Liver (tissue), 8 donors: ENCODE measurements at regions not wholly inside any gene's neighbourhood (a gene's known extent, or its start where the extent isn't known, plus 50 kb on each side); places are given as distances from the start of the nearest gene placed in this dataset.

ENCODE experiments used
- DNase-seq: peaks from one replicate; pipeline ENCODE4 v3.0.0-alpha.2; 2017; ENCODE audit warnings: low spot score
- H3K27ac ChIP-seq, 2 donors: one replicate each; pipeline ENCODE4 v1.7.0; 2013; ENCODE audit warnings: inconsistent platforms in 2 of 2, low read length in 2 of 2, control low read depth in 1 of 2, low read depth in 1 of 2, mild to moderate bottlenecking in 1 of 2
- H3K27me3 ChIP-seq, 4 donors: one replicate each; pipeline versions ENCODE4 v1.6.1 to v1.7.0; 2013; ENCODE audit warnings: low read length in 3 of 4, inconsistent platforms in 1 of 4, mild to moderate bottlenecking in 1 of 4, moderate library complexity in 1 of 4; ENCODE audit not compliant: control insufficient read depth in 4 of 4, insufficient read depth in 4 of 4
- H3K36me3 ChIP-seq, 4 donors: one replicate each; pipeline versions ENCODE4 v1.6.1 to v1.7.0; 2013; ENCODE audit warnings: low read length in 3 of 4, mild to moderate bottlenecking in 3 of 4, low read depth in 1 of 4, moderate library complexity in 1 of 4; ENCODE audit not compliant: control insufficient read depth in 4 of 4, insufficient read depth in 3 of 4
- H3K4me1 ChIP-seq, 4 donors: one replicate each; pipeline versions ENCODE4 v1.6.1 to v1.7.0; 2013; ENCODE audit warnings: low read length in 3 of 4, mild to moderate bottlenecking in 3 of 4, moderate library complexity in 1 of 4; ENCODE audit not compliant: control insufficient read depth in 4 of 4, insufficient read depth in 4 of 4
- H3K4me3 ChIP-seq, 3 donors: one replicate each; pipeline versions ENCODE4 v1.6.1 to v1.7.0; 2013; ENCODE audit warnings: low read length in 3 of 3, control low read depth in 1 of 3, low read depth in 1 of 3, mild to moderate bottlenecking in 1 of 3
- H3K9ac ChIP-seq, 2 donors: one replicate each; pipeline ENCODE4 v1.7.0; 2013; ENCODE audit warnings: low read length in 2 of 2, mild to moderate bottlenecking in 2 of 2, moderate library complexity in 2 of 2, control low read depth in 1 of 2, low read depth in 1 of 2
- H3K9me3 ChIP-seq, 4 donors: one replicate each; pipeline versions ENCODE4 v1.6.1 to v1.7.0; 2013; ENCODE audit warnings: low read length in 3 of 4; ENCODE audit not compliant: control insufficient read depth in 4 of 4
- EGR1 ChIP-seq, 2 donors: IDR thresholded peaks; 2 replicates each; pipeline ENCODE4 v1.6.1; 2016 to 2018; ENCODE audit warnings: antibody characterized with exemption in 2 of 2, low read depth in 2 of 2
- FOXA1 ChIP-seq: IDR thresholded peaks from 2 replicates; pipeline ENCODE4 v1.6.1; 2016; ENCODE audit warnings: antibody characterized with exemption
- GABPA ChIP-seq, 2 donors: IDR thresholded peaks in 1 of 2; conservative IDR thresholded peaks in 1 of 2; 2 replicates each; pipeline ENCODE4 v1.6.1; 2016; ENCODE audit warnings: antibody characterized with exemption in 2 of 2, mild to moderate bottlenecking in 1 of 2, moderate library complexity in 1 of 2
- HNF4G ChIP-seq: IDR thresholded peaks from 2 replicates; pipeline ENCODE4 v1.6.1; 2016; ENCODE audit warnings: antibody characterized with exemption
- JUND ChIP-seq, 2 donors: IDR thresholded peaks; 2 replicates each; pipeline ENCODE4 v1.6.1; 2016; ENCODE audit warnings: antibody characterized with exemption in 2 of 2
- NR2F2 ChIP-seq: IDR thresholded peaks from 2 replicates; pipeline ENCODE4 v1.6.1; 2016; ENCODE audit warnings: antibody characterized with exemption
- RAD21 ChIP-seq, 2 donors: IDR thresholded peaks; 2 replicates each; pipeline ENCODE4 v1.6.1; 2016; ENCODE audit warnings: antibody characterized with exemption in 2 of 2, mild to moderate bottlenecking in 2 of 2
- RXRA ChIP-seq, 2 donors: IDR thresholded peaks; 2 replicates each; pipeline ENCODE4 v1.6.1; 2017 to 2018; ENCODE audit warnings: antibody characterized with exemption in 2 of 2, mild to moderate bottlenecking in 1 of 2
- SP1 ChIP-seq: IDR thresholded peaks from 2 replicates; pipeline ENCODE4 v1.6.1; 2018; ENCODE audit warnings: antibody characterized with exemption, mild to moderate bottlenecking
- TAF1 ChIP-seq: conservative IDR thresholded peaks from 2 replicates; pipeline ENCODE4 v1.6.1; 2016; ENCODE audit warnings: antibody characterized with exemption, mild to moderate bottlenecking
- YY1 ChIP-seq: IDR thresholded peaks from 2 replicates; pipeline ENCODE4 v1.6.1; 2016; ENCODE audit warnings: antibody characterized with exemption, mild to moderate bottlenecking
- WGBS: extraction: QIAGEN DNeasy Blood & Tissue Kit; methylation state at CpG from one replicate; pipeline ENCODE4 v1.1.7; 2013; 5-methylcytosine and 5-hydroxymethylcytosine counted together
- TF ChIP-seq, protein P1 (sequence below): IDR thresholded peaks from 2 replicates; pipeline ENCODE4 v1.6.1; 2016; ENCODE audit warnings: antibody characterized with exemption
- TF ChIP-seq, protein P2 (sequence below): IDR thresholded peaks from 2 replicates; pipeline ENCODE4 v1.6.1; 2016; ENCODE audit warnings: antibody characterized with exemption
- TF ChIP-seq, protein P3 (sequence below): IDR thresholded peaks from 2 replicates; pipeline ENCODE4 v1.6.1; 2016; ENCODE audit warnings: antibody characterized with exemption, mild to moderate bottlenecking
- TF ChIP-seq, protein P4 (sequence below): fragments of 150-350 bp; IDR thresholded peaks from 2 replicates; pipeline ENCODE4 v1.5.1; 2017; ENCODE audit warnings: improper control_type of control experiment, low read depth, low read length; ENCODE audit not compliant: missing input control
- donor health status: healthy.
- donor health status: healthy.
- donor health status: healthy.
- donor health status: healthy.
- donor health status: healthy.

DNA sequence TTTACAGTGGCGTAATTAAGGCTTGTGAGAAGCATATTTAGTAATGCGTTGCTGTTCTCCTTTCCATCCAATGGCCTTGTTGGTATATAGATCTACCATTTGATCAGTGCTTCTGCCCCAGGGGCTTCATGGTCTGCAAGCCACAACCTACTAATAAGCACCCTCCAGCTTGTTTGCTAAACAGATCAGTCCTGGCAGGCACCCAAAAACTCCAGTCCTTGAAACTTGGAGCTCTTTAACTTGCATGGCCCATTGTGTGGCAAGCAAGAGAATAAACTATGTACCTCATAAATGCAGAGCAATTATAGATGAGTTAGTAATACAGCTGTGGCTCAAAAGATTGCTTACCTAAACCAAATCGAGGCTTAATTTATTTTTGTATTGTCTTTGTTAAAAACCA, 158.5 kb downstream of the FTCDNL1 start:
- 74% methylated on average over 3 of the region's 3 CpGs for WGBS
- TF ChIP-seq HNF4G (no peak), RAD21 (IDR thresholded peaks at IDR 0.05) (no peak), JUND (IDR thresholded peaks at IDR 0.05) (no peak), NR2F2 (no peak), TAF1 (no peak), EGR1 (IDR thresholded peaks at IDR 0.05; ENCODE audit: low read depth in 2 of 2) (no peak), YY1 (no peak), GABPA (IDR thresholded peaks at IDR 0.05 in 1 of 2, conservative IDR thresholded peaks at IDR 0.05 in 1 of 2) (no peak), RXRA (IDR thresholded peaks at IDR 0.05) (no peak)
- TF ChIP-seq, protein P1, sequence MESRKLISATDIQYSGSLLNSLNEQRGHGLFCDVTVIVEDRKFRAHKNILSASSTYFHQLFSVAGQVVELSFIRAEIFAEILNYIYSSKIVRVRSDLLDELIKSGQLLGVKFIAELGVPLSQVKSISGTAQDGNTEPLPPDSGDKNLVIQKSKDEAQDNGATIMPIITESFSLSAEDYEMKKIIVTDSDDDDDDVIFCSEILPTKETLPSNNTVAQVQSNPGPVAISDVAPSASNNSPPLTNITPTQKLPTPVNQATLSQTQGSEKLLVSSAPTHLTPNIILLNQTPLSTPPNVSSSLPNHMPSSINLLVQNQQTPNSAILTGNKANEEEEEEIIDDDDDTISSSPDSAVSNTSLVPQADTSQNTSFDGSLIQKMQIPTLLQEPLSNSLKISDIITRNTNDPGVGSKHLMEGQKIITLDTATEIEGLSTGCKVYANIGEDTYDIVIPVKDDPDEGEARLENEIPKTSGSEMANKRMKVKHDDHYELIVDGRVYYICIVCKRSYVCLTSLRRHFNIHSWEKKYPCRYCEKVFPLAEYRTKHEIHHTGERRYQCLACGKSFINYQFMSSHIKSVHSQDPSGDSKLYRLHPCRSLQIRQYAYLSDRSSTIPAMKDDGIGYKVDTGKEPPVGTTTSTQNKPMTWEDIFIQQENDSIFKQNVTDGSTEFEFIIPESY = no peak
- TF ChIP-seq, protein P2, sequence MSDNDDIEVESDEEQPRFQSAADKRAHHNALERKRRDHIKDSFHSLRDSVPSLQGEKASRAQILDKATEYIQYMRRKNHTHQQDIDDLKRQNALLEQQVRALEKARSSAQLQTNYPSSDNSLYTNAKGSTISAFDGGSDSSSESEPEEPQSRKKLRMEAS = no peak
- TF ChIP-seq, protein P3, sequence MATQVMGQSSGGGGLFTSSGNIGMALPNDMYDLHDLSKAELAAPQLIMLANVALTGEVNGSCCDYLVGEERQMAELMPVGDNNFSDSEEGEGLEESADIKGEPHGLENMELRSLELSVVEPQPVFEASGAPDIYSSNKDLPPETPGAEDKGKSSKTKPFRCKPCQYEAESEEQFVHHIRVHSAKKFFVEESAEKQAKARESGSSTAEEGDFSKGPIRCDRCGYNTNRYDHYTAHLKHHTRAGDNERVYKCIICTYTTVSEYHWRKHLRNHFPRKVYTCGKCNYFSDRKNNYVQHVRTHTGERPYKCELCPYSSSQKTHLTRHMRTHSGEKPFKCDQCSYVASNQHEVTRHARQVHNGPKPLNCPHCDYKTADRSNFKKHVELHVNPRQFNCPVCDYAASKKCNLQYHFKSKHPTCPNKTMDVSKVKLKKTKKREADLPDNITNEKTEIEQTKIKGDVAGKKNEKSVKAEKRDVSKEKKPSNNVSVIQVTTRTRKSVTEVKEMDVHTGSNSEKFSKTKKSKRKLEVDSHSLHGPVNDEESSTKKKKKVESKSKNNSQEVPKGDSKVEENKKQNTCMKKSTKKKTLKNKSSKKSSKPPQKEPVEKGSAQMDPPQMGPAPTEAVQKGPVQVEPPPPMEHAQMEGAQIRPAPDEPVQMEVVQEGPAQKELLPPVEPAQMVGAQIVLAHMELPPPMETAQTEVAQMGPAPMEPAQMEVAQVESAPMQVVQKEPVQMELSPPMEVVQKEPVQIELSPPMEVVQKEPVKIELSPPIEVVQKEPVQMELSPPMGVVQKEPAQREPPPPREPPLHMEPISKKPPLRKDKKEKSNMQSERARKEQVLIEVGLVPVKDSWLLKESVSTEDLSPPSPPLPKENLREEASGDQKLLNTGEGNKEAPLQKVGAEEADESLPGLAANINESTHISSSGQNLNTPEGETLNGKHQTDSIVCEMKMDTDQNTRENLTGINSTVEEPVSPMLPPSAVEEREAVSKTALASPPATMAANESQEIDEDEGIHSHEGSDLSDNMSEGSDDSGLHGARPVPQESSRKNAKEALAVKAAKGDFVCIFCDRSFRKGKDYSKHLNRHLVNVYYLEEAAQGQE = no peak
- TF ChIP-seq, protein P4, sequence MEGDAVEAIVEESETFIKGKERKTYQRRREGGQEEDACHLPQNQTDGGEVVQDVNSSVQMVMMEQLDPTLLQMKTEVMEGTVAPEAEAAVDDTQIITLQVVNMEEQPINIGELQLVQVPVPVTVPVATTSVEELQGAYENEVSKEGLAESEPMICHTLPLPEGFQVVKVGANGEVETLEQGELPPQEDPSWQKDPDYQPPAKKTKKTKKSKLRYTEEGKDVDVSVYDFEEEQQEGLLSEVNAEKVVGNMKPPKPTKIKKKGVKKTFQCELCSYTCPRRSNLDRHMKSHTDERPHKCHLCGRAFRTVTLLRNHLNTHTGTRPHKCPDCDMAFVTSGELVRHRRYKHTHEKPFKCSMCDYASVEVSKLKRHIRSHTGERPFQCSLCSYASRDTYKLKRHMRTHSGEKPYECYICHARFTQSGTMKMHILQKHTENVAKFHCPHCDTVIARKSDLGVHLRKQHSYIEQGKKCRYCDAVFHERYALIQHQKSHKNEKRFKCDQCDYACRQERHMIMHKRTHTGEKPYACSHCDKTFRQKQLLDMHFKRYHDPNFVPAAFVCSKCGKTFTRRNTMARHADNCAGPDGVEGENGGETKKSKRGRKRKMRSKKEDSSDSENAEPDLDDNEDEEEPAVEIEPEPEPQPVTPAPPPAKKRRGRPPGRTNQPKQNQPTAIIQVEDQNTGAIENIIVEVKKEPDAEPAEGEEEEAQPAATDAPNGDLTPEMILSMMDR = no peak
- DNase-seq = no peak
- no peaks in the 10 kb centered on the region for H3K27me3 ChIP-seq
- no peaks in the 10 kb centered on the region for H3K9me3 ChIP-seq
- H3K4me1 ChIP-seq = peaks cover 0 to 3% (median 0%) of the 10 kb centered on the region in 4 donors
- H3K9ac ChIP-seq = no peak overlapping the region
- no peak overlapping the region for H3K27ac ChIP-seq
- H3K36me3 ChIP-seq = no peaks in the 10 kb centered on the region
- H3K4me3 ChIP-seq = no peak overlapping the region

DNA sequence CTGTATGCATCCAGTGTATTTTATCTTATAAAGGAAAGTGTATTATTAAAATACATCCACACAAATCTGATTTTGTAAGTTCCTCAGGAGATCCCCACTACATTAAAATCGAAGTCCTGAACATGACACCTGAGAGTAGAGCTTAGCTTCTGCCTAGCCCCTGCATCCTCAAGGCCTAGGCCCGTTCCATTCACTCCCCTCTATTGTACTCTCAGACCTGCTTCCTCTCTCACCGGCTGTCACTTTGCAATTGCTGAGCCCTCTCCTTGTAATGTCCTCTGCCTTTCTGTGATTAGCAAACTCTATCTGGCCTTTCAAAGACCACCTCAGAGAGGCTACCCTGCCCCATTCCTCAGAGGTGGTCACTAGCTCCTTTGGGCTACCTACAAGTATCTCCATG, 160.8 kb downstream of the FTCDNL1 start:
- Histone ChIP-seq H3K9me3 (no peaks in the 10 kb centered on the region), H3K27me3 (no peaks in the 10 kb centered on the region), H3K9ac (no peak overlapping the region), H3K36me3 (no peaks in the 10 kb centered on the region), H3K27ac (no peak overlapping the region), H3K4me1 (peaks cover 0 to 3% (median 0%) of the 10 kb centered on the region in 4 donors), H3K4me3 (no peak overlapping the region)
- no peak for TF ChIP-seq GABPA (IDR thresholded peaks at IDR 0.05 in 1 of 2, conservative IDR thresholded peaks at IDR 0.05 in 1 of 2)
- TF ChIP-seq FOXA1 = no peak
- TF ChIP-seq, protein P1 = no peak
- no peak for TF ChIP-seq TAF1
- TF ChIP-seq YY1 = no peak
- TF ChIP-seq SP1 = no peak
- TF ChIP-seq, protein P4 = no peak
- TF ChIP-seq JUND (IDR thresholded peaks at IDR 0.05) = no peak
- TF ChIP-seq RAD21 (IDR thresholded peaks at IDR 0.05) = no peak
- TF ChIP-seq RXRA (IDR thresholded peaks at IDR 0.05) = no peak
- TF ChIP-seq, protein P2 = no peak
- WGBS = 90% methylated on average over 3 of the region's 3 CpGs
- DNase-seq = no peak
